NCI-H2171 treated with DMSO at 0.1 percent for 48 hours (cell line): ENCODE measurements at regions not wholly inside any gene's neighbourhood (a gene's known extent, or its start where the extent isn't known, plus 50 kb on each side); places are given as distances from the start of the nearest gene placed in this dataset.

Experiments
- DNase-seq: peaks from one replicate; lab custom pipeline; 2025; lab: John Stamatoyannopoulos, UW

DNA sequence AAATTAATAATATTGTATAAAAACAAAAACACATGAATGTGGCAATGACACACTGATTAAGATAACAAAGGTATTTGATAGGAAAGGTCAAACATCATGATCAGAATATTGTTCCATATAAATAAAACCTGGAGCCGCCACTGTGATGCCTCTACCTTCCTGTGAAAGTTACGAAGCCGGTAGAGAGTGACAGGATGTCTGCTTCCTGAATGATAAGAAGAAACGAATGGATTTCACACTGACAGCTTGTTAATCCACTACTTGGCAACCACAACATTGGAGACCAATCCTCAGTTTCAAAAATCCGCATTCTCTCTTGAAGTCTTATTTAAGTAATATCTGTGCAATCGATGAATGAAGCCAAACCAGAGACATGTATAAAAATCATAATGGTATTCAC is 315.1 kb downstream of the HDGFL1 start:
- DNase-seq, result no peak

DNA sequence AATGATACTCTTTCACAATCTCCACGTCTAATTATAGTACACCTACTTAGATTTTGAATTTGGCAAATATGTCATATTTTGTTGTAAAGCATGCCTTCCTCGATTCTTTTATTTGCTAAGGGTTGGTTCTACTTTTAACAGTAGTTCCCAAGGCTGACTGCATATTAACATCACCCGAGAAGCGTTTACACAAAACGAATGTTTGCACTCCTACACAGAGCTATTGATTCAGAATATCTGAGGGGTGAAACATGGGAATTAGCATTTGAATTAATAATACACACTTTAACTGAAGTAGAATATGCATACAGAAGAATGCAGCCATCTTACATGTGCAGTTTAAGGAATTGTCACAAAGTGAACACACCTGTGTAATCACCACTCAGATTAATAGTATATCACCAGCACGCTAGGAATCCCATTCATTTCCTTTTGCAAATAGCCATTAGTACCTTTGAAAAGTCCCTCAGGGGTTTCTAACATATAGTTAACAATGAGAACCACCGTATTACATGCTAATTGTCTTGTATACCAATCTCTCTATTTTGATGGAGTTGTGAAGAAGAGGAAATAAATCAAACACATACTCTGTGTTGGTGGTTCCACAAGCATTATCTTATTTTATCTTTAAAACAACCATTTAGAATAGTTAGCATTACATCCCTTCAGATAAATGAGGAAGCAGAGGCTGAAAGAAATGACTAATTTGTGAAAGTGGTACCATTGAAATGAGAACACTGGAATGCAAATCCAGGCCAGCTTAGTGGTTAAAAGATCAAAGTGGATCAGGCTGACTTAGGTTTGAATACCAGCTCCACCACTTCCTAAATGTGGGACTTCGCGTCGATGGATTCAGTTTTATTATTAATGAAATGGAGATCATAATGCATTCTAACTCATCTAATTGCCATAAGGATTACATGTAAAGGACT is 317.6 kb downstream of the HDGFL1 start:
- no peak for DNase-seq

DNA sequence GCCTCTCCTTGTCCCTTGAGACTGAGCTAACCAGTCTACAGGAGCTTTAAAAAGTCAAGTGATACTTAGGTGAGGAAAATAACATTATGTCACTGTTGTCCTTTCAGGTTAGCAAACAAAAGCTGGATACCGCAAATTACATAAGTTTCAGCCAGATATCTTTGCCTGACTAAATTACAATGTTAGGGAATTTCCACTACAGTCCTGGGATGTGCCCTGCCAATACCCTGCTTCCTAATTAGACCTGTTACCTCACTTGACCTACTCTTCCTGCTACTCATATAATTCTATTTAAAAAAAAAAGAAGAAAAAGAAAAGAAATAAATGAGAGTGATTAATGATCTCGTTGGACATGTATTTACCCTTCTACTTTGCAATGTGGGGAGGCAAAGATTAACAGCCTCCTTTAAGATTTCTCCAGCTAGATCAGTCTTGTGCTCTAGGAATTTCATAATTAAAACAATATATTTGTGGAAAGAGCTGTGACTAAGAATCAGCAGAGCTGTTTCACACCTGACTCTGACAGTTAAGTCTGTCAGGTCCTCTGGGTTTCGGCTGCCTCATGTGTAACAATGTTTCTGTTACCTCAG is 318.9 kb downstream of the HDGFL1 start:
- no peak for DNase-seq

DNA sequence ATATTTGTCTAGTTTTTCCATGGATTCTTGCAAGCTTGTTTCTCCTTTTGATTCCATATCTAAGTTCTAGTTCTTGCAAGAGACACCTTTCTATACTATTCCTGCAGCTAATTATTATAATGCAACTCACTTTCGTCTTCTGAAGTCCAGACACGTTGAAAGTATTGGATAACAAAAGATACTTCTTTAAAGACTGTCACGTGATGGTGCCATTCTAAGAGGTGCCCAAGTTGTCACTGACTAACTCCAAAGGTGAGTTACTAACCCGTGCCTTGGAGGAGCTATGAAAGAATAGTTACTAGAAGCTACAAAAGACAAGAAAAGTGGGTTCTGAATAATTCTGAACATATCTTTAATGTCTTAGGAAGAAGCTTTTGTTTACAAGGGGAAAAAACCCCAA is 322.6 kb downstream of the HDGFL1 start:
- DNase-seq, result no peak

DNA sequence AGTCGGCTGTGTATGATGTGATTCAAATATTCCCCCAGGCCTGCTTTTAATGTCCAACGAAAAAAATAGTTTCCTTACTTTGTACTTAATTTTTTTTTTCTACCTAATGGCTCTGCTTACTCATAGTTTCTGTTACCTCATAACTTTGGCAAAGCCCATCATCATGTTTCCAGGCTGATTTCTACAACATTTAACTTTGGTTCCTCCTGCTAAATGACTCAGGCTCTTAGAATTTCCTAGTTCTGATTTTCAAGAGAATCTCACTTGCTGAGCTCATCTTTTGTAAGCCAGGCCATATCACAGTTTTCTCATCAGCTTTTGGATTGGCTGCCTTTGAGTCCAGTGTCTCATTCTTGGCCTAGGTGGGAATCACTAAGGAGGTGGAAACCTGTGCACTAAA is 323.1 kb downstream of the HDGFL1 start:
- DNase-seq, result no peak

DNA sequence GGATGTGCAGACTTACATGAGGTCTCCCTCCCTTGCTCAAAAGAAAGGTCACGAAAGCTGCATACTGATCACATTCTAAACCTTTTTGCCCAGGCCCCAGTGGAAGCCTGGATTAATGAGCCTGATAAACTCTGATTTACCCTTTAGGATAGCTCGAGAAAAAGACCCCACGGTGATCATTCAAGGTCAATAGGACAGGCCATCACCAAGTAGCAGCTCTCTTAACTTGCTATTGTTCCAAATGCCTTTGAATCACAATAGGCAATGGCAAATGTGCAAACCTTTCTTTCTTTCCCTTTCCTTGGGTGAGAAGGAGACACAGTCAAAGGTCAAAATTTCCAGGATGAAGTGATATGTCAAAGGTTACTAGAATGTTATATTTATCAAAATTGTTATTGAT is 327.3 kb downstream of the HDGFL1 start:
- no peak for DNase-seq

DNA sequence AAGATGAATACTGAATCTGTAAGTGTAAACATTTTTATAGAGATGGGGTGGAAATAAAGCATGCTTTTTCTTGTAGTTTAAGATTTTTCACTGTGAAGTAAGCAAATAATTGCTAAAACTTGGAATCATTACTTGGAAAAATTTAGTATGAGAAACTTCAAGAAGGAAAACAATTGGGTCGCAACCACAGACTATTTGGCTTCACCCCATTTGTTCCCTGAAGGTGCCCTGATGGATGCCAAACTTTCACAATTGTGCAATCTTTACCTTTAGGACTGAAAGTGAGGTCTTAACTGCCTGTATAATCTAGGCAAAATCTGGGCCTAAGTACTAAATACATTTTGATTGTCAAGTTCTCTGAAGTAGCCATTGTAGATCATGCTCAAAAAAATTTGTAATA is 330.1 kb downstream of the HDGFL1 start:
- no peak for DNase-seq

DNA sequence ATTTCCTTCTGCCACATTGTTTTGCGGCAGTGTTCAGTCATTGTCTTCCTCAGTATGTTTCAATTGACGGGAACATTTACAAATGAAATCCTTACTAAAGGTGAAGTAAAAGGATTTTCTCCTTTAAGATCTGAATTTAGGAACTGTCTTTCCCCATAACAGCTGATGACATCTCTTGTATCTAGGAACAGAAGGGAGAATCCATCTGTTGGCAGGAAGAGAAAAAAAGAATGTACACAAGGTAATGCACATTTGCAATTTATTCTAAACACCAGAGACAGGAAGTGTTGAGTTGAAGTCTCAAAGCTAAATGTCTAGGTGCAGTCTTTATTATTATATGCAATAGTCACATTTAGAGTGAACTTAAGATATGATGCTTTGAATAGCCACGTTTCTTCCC is 334.5 kb downstream of the HDGFL1 start:
- DNase-seq, result peak; percentile 69

DNA sequence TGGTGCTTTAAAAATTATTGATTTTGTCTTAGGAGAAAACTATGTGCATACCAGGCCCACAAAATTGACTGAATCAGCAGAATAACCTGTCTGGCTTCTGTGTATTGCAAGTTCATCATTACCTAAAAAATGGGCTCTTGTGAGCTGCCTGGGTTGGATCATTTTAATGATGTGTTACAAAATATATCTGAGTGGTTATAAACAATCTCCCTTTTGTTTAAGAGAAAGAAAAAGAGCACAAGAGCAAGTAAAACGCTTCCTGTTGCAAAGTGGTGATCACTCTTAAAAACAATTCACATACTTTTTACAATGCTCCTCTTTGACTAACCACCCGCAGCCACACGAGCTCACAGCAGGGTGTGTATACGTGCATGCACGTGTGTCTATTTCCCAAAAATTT is 335.1 kb downstream of the HDGFL1 start:
- DNase-seq, result no peak

DNA sequence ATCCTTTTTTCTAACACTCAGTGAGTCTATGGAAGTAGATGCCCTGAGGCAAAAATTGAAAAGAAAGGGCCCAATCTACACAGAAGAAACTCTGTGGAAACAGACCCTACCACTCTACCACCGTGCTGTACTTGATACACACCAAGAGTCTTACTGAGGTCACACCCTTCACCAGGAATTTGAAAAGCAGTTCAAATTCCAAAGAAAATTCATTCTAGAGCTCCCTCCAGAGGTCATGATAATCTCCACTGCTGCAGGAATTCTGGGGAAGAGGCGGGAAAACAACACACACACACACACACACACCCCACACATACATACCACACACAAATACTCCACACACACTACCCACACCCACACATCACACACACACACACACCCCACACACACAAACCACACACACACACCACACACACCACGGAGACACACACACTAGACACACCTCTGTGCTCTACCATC is 336.8 kb downstream of the HDGFL1 start:
- no peak for DNase-seq

DNA sequence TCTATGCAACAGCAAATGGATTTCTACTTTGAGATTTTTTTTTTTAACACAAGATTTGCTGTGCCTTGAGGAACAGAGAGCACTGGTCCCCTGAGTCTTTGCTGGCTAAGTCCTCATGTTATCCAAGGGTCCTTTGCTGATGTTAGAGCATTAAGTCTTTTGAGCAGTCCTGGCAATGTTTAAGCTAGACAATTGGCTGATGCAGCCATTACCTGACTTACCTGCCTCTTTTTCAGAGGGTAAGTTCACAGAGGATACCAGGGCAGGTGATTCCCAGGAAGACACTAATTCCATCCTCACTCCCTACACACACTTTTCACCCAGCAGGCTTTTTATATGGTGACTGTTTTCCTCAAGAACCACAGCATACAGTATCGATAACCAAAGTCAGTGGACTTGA is 337.7 kb downstream of the HDGFL1 start:
- DNase-seq, result no peak

DNA sequence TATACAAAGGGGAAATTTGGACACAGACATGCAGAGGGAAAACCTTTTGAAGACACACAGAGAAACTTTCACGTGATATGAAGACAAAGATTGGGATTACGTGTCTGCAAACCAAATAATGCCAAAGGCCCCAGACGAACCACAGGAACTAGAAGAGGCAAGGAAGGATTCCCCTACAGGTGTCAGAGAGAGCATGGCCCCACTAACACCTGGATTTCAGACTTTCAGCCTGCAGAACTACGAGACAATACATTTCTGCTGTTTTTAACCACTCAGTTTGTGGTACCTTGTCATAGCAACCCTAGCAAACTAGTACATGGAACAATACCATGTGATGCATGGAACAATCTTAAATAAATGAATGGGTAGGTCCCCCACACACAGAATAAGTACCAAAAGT is 341.0 kb downstream of the HDGFL1 start:
- DNase-seq, result no peak

DNA sequence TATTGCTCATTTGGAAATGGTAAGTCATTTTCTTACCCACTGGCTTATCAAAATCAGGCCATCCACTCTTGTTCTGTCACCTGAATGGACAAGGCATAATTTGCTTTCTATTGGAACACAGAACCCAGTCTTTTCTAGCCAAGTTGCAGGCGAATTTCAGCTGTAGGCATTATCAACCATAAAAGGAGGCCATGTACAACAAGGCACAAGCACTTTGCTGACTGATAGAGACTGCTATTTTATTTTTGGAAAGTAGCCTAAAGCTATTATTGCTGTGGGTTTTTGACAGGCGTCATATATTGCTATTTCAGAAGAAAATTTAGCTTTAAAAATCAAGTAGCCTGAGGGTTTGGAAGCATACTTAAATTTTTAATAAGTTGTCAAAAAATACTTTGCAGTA is 344.2 kb downstream of the HDGFL1 start:
- DNase-seq, result no peak

DNA sequence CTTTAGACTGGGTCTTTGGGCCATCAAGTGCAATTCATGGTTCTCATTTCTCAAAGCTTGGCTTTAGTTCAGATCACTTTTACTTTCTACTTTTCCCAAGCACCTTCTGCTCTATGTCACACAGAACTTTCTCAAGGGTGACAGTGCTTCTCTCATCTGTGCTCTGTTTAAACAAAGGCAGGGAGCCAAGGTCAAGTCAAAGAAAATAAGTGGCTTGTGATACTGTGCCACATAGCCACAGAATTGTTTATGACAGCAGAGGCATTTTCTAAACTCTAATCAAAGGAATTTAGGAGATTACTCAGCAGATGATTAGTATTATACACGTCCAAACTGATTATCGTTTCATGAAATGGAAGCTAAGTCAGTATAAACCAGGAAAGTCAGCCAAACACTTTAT is 348.0 kb downstream of the HDGFL1 start:
- DNase-seq, result no peak

DNA sequence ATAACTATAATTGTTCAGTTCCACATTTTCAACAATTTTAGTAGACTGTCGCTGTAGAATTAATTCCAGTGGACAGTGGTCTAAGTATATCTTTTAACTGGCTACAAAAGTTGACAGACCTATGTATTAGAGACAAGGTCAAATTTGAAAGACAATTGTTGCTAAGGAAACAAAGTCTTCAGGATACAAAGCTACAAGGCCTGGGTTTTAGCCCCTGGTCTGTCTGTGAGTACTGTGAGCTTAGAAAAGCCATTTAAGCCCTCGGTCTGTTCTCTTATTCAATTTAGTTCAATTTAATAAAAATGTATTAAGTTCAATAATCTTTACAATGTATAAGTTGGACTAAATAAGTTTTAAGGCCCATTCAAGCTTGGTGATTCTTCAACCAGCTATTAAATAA is 352.5 kb downstream of the HDGFL1 start:
- DNase-seq, result no peak

DNA sequence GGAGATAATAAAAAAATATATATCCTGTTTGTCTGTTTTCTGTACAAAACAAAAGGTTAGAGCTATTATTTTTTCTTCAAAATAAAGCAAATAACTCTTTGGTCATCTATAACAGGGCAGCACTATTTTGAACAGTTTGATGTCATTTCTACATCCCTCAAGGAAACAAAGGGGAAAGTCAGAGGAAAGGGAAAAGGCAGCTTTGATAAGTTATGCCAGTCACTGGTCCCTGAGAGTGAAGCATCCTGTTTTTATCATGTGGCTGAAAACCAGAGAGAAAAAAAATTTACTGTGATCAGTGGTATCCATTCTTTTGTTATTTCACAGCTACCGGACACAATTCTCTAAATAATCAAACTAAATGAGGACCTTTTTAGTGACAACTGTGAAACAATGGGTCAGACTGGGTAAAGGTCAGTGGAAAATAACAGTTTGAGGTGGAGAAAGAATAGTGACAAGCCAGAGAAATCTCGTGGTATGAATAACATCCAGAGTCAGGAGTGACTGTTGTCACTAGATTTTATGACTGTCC is 356.0 kb downstream of the HDGFL1 start:
- no peak for DNase-seq

DNA sequence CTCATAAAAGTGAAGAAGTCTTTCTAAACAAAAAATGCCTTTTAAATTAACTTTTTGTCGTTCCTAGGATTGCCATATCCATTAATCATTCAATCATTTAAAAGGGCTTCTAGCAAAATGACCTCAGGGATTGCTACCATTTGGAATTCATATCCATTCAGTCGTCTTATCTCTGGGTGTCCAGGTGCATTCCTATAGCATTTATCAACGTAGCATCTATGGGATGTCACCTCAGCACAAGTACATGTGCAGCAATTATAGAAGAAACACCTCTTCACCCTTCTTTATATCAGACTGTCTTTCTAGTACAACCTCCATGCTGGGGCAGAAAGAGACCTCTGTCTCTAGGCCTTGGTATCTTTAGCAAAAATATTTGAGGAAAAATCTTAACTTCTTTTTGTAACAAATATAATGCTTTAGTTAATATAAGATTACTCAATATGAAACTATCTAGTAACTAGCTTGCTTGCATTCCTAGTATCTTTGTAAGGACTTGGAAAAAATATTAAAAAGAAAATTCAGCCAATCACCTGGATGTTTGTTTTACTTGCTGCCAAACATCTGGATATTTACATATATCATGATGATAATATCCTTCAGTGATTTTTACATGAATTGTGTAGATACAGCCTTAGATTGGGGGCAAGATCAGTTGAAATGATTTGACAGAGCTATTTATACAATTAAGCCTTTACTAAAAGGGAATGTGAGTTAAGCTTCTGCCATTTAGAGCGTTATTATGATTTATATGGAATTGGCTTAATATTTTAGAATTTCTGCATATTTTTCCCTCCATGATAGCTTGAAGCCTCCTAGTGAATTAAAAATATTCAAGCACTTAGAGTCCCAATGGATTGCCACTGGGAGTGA is 356.8 kb downstream of the HDGFL1 start:
- peak; percentile 31 for DNase-seq

DNA sequence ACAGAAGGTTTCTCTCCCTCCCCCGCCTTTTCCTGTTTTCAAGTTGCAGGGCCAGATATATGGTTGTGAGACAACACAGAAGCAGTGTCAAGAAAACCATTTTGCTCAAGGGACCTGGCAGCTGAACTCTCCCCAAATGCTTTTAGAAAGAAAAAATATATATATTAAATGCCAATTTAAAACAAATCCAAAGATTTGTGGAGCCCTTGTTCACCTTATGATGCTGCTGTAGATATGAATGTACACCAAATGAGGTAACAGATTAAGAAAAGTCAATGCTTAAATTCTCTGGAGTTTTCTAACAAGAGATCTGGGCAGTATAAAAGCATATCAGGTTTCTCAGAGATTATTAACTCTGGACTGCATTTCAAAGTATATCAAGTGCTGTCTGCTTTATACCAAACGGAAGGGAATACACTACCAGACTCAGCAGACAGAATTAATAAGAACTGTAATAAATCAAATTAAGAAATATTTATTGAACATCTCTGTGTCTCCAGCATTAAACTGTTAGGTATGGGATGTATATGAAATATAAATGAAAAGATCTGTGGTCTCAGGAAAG is 357.5 kb downstream of the HDGFL1 start:
- peak; percentile 91 for DNase-seq

DNA sequence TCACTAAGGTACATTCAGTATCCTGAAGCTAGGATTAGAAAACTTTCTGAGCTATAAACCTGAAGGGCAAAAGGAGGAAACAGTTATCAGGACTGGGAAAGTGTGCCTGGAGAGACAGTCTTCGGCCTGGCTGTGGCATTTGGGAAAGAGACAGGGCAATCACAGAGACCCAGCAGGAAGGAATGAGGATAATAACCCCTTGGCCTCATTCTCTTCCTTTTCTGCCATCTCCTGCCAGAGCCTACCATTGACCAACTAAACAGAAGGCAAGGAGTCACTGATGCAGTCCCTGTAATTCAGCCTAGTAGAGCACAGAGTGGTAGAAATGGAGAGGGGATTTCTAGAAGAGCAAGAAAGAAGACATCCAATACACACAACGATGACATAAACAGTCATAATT is 359.4 kb downstream of the HDGFL1 start:
- no peak for DNase-seq

DNA sequence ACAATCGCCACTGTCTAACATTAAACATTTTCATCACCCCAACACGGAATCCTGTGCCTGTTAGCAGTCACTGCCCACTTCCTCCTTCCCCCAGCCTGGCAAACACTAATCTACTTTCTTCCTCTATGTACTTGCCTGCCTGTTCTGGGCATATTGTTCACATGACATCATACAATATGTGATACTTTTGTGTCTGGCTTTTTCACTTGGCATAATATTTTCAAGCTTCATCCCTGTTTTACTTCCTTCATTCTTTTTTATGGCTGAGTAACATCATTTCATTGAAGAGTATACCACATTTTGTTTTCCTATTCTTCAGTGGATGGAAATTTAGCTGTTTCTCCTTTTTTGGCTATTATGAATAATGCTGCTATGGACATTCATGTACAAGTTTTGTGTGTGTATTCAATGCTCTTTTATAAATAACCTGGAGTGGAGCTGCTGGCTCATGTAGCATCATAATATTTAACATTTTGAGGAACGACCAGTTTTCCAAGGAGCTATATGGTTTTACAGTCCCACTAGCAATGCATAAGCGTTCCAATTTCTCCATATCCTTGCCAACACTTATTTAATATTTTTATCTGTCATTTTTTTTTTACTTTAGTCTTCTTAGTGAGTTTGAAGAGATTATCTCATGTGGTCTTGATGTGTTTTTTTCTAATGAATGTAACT is 360.1 kb downstream of the HDGFL1 start:
- peak; percentile 8 for DNase-seq

DNA sequence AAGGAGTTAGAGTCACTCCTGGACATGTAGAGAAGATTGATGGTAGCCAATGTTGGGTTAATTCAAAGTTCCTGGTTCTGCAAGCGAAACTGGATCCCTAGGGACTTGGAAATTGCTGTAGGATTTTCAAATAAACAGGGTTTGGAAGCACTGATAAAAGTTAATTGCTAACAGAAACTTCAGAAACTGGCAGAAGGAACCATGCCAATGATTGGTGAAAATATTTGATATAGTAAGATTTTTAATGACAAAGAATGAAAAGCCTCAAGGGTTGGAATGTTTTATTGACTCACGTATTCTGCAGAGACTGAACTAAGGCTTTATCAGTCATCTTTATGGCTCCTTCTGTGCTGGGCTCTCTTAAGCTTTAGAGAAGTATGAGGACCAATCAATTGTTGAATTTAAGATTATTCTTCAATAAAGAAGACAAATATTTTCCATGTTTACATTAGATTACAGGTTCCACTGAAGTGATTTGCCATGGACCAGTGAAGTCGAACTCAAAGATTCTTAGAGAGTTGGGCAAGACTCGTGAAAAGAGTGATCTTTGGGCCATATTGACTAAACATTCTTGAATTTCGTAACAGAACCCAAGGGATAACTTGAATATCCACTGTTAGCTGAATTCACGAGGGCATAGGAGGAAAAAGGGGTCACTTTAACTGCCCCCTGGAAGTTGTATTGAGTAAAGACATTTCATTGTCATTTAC is 371.4 kb downstream of the HDGFL1 start:
- no peak for DNase-seq
